HCT116 (cell line): ENCODE measurements at regions not wholly inside any gene's neighbourhood (a gene's known extent, or its start where the extent isn't known, plus 50 kb on each side); places are given as distances from the start of the nearest gene placed in this dataset.

ENCODE experiments used
- ATAC-seq: fragments of 200-7000 bp; cut with Tn5 transposase; 2 replicates; pipeline ENCODE4 v1.9.1; 2020; ENCODE audit warnings: mild to moderate bottlenecking, moderate library complexity
- BruUV-seq: library from RNA; stranded (reverse); fragments of 400-500 nt; replicated peaks from 2 replicates; lab custom pipeline; 2021; lab: Mats Ljungman, UMichigan
- CTCF ChIA-PET: fragments of 300-600 bp; sonication (Branson Sonifier 250); formaldehyde crosslinking; loops from one replicate; lab custom pipeline; 2021; ENCODE audit warnings: antibody characterized with exemption; lab: Charles Lee
- POLR2A ChIA-PET: fragments of 300-600, 350-600 bp; sonication (Branson Sonifier 250); formaldehyde crosslinking; loops from one replicate; lab custom pipeline; 2021; ENCODE audit warnings: antibody characterized with exemption; lab: Charles Lee
- RAD21 ChIA-PET, 2 experiments: fragments of 300-600 bp; sonication (Branson Sonifier 250); formaldehyde crosslinking; loops; one replicate each; lab custom pipeline; 2023; ENCODE audit warnings: low total read pairs in 2 of 2; ENCODE audit not compliant: uncharacterized antibody in 2 of 2, unreplicated experiment in 2 of 2, low non-redundant PET in 1 of 2; lab: Charles Lee
- DNase-seq: peaks from one replicate; pipeline ENCODE4 v3.0.0-alpha.2; 2010; ENCODE audit warnings: low read depth, low spot score
- H2AFZ ChIP-seq: fragments of 200-600 bp; shearing (Covaris generic), sonication (generic); 2 replicates; pipeline ENCODE4 v1.6.1; 2017; ENCODE audit warnings: low read depth, mixed run types, mixed read lengths, antibody characterized with exemption, low read length; ENCODE audit not compliant: poor library complexity, severe bottlenecking
- H3K27ac ChIP-seq: 2 replicates; pipeline ENCODE4 v1.5.1; 2012; ENCODE audit warnings: low read depth, low read length
- H3K27me3 ChIP-seq: fragments of 200-600 bp; sonication (generic); 2 replicates; pipeline ENCODE4 v1.6.1; 2016; ENCODE audit warnings: mixed run types, low read length, mixed read lengths; ENCODE audit not compliant: insufficient read depth
- H3K36me3 ChIP-seq, 2 experiments: fragments of 200-500 bp in 1 of 2; fragments of 200-600 bp in 1 of 2; sonication (Bioruptor generic) in 1 of 2; sonication (generic) in 1 of 2; 2 replicates each; pipeline versions ENCODE4 v1.5.1 to v1.6.1; 2014 to 2016; ENCODE audit warnings: low read length in 2 of 2, inconsistent platforms in 1 of 2, mixed read lengths in 1 of 2, mixed run types in 1 of 2; ENCODE audit not compliant: insufficient read depth in 2 of 2, control insufficient read depth in 1 of 2
- H3K4me1 ChIP-seq, 2 experiments: fragments of 200-600 bp in 1 of 2; sonication (generic) in 1 of 2; 2 replicates each; pipeline versions ENCODE4 v1.5.1 to v1.6.1; 2012 to 2017; ENCODE audit warnings: low read length in 2 of 2, inconsistent platforms in 1 of 2, mild to moderate bottlenecking in 1 of 2, mixed read lengths in 1 of 2, mixed run types in 1 of 2, moderate library complexity in 1 of 2; ENCODE audit not compliant: insufficient read depth in 2 of 2, control insufficient read depth in 1 of 2
- H3K4me2 ChIP-seq: fragments of 200-600 bp; sonication (generic); 2 replicates; pipeline ENCODE4 v1.6.1; 2017; ENCODE audit warnings: mixed run types, low read length, mixed read lengths
- H3K4me3 ChIP-seq, 2 experiments: fragments of 200-600 bp in 1 of 2; sonication (generic) in 1 of 2; replicated peaks in 1 of 2; 2 replicates each; pipeline ENCODE4 v1.5.1; 2011 to 2016; ENCODE audit warnings: low read length in 2 of 2, control low read depth in 1 of 2, low read depth in 1 of 2, mild to moderate bottlenecking in 1 of 2, mixed read lengths in 1 of 2, mixed run types in 1 of 2
- H3K79me2 ChIP-seq: fragments of 200-600 bp; sonication (generic); 2 replicates; pipeline ENCODE4 v1.6.1; 2017; ENCODE audit warnings: mild to moderate bottlenecking, mixed run types, low read length, moderate library complexity, mixed read lengths; ENCODE audit not compliant: insufficient read depth
- H3K9ac ChIP-seq: fragments of 200-600 bp; sonication (generic); 2 replicates; pipeline ENCODE4 v1.6.1; 2016; ENCODE audit warnings: low read length, mixed read lengths
- H3K9me2 ChIP-seq: fragments of 200-600 bp; sonication (generic), shearing (Covaris generic); 2 replicates; pipeline ENCODE4 v1.6.1; 2017; ENCODE audit warnings: mixed run types, mild to moderate bottlenecking, moderate library complexity; ENCODE audit not compliant: insufficient read depth
- H3K9me3 ChIP-seq, 2 experiments: fragments of 200-500 bp in 1 of 2; fragments of 200-600 bp in 1 of 2; sonication (Bioruptor generic) in 1 of 2; sonication (generic) in 1 of 2; 2 replicates each; pipeline ENCODE4 v1.6.1; 2014 to 2017; ENCODE audit warnings: low read length in 2 of 2, mixed read lengths in 2 of 2, inconsistent platforms in 1 of 2, low read depth in 1 of 2, mild to moderate bottlenecking in 1 of 2, mixed run types in 1 of 2, moderate library complexity in 1 of 2; ENCODE audit not compliant: control insufficient read depth in 1 of 2, insufficient read depth in 1 of 2
- H4K20me1 ChIP-seq: fragments of 200-600 bp; sonication (generic), shearing (Covaris generic); 2 replicates; pipeline ENCODE4 v1.6.1; 2017; ENCODE audit warnings: mixed run types, mild to moderate bottlenecking, moderate library complexity; ENCODE audit not compliant: insufficient read depth
- CEBPB ChIP-seq: IDR thresholded peaks from 2 replicates; pipeline ENCODE4 v1.6.1; 2012; ENCODE audit warnings: low read depth
- EGR1 ChIP-seq: IDR thresholded peaks from 2 replicates; pipeline ENCODE4 v1.6.1; 2012; ENCODE audit warnings: low read depth
- EZH2 ChIP-seq: fragments of 200-600 bp; sonication (generic); IDR thresholded peaks from 2 replicates; pipeline ENCODE4 v1.6.1; 2017; ENCODE audit warnings: antibody characterized with exemption, mixed run types
- EZH2phosphoT487 ChIP-seq: fragments of 200-600 bp; IDR thresholded peaks from 2 replicates; pipeline ENCODE4 v1.6.1; 2018; ENCODE audit warnings: antibody characterized with exemption, borderline replicate concordance
- FOSL1 ChIP-seq: IDR thresholded peaks from 2 replicates; pipeline ENCODE4 v1.6.1; 2012; ENCODE audit warnings: low read depth
- POLR2A ChIP-seq: IDR thresholded peaks from 2 replicates; pipeline ENCODE4 v1.7.0; 2011; ENCODE audit warnings: borderline replicate concordance; ENCODE audit not compliant: insufficient read depth, insufficient read length; ENCODE audit errors: extremely low read depth
- POLR2AphosphoS5 ChIP-seq: IDR thresholded peaks from 2 replicates; pipeline ENCODE4 v1.6.1; 2011; ENCODE audit warnings: mild to moderate bottlenecking, low read depth, low read length, moderate library complexity
- SIN3A ChIP-seq: IDR thresholded peaks from 2 replicates; pipeline ENCODE4 v1.6.1; 2012; ENCODE audit warnings: low read depth
- SRF ChIP-seq: IDR thresholded peaks from 2 replicates; pipeline ENCODE4 v1.6.1; 2012; ENCODE audit warnings: low read depth
- TCF7L2 ChIP-seq: IDR thresholded peaks from 2 replicates; pipeline ENCODE4 v1.7.0; 2011; ENCODE audit warnings: borderline replicate concordance, inconsistent platforms; ENCODE audit not compliant: insufficient read depth, insufficient read length; ENCODE audit errors: extremely low read depth
- YY1 ChIP-seq: IDR thresholded peaks from 2 replicates; pipeline ENCODE4 v1.6.1; 2011; ENCODE audit warnings: low read length, low read depth, moderate library complexity, mild to moderate bottlenecking; ENCODE audit not compliant: insufficient replicate concordance; ENCODE audit errors: extremely low read depth
- intact Hi-C: fragments of 100-400 bp; cut with micrococcal nuclease; formaldehyde crosslinking; loops from 2 replicates; pipeline ENCODE4 v1.10.0; 2022
- TF ChIP-seq, protein P1 (sequence below): IDR thresholded peaks from 2 replicates; pipeline ENCODE4 v1.6.1; 2012
- TF ChIP-seq, protein P2 (sequence below), 3 experiments: fragments of 200-600 bp in 1 of 3; sonication (generic) in 1 of 3; IDR thresholded peaks in 2 of 3; conservative IDR thresholded peaks in 1 of 3; 2 replicates each; pipeline ENCODE4 v1.5.1; 2012 to 2017; ENCODE audit warnings: low read depth in 2 of 3, low read length in 2 of 3, antibody characterized with exemption in 1 of 3, borderline replicate concordance in 1 of 3, control low read depth in 1 of 3, mild to moderate bottlenecking in 1 of 3, mixed read lengths in 1 of 3, mixed run types in 1 of 3, moderate library complexity in 1 of 3; ENCODE audit not compliant: insufficient read depth in 1 of 3
- TF ChIP-seq, protein P3 (sequence below): IDR thresholded peaks from 2 replicates; pipeline ENCODE4 v1.6.1; 2012; ENCODE audit warnings: low read depth

GRCh38 chr4:131499141-131499873 is 1649.8 kb upstream of the PCDH10 start:
- no peak overlapping the region for H3K27ac ChIP-seq
- no TSS peak for BruUV-seq
- no peak for DNase-seq
- no peak for TF ChIP-seq EGR1
- TF ChIP-seq, protein P1, sequence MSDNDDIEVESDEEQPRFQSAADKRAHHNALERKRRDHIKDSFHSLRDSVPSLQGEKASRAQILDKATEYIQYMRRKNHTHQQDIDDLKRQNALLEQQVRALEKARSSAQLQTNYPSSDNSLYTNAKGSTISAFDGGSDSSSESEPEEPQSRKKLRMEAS: no peak
- TF ChIP-seq SIN3A: no peak
- TF ChIP-seq FOSL1: no peak
- TF ChIP-seq EZH2phosphoT487: no peak
- no peak for TF ChIP-seq TCF7L2
- TF ChIP-seq EZH2: no peak
- no peak for TF ChIP-seq SRF
- TF ChIP-seq, protein P2, sequence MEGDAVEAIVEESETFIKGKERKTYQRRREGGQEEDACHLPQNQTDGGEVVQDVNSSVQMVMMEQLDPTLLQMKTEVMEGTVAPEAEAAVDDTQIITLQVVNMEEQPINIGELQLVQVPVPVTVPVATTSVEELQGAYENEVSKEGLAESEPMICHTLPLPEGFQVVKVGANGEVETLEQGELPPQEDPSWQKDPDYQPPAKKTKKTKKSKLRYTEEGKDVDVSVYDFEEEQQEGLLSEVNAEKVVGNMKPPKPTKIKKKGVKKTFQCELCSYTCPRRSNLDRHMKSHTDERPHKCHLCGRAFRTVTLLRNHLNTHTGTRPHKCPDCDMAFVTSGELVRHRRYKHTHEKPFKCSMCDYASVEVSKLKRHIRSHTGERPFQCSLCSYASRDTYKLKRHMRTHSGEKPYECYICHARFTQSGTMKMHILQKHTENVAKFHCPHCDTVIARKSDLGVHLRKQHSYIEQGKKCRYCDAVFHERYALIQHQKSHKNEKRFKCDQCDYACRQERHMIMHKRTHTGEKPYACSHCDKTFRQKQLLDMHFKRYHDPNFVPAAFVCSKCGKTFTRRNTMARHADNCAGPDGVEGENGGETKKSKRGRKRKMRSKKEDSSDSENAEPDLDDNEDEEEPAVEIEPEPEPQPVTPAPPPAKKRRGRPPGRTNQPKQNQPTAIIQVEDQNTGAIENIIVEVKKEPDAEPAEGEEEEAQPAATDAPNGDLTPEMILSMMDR (IDR thresholded peaks at IDR 0.05 in 2 of 3, conservative IDR thresholded peaks at IDR 0.05 in 1 of 3; ENCODE audit: borderline replicate concordance in 1 of 3, insufficient read depth in 1 of 3, low read depth in 2 of 3, low read length in 2 of 3): no peak
- no peak for TF ChIP-seq POLR2AphosphoS5
- TF ChIP-seq CEBPB: no peak
- TF ChIP-seq YY1: no peak
- TF ChIP-seq, protein P3, sequence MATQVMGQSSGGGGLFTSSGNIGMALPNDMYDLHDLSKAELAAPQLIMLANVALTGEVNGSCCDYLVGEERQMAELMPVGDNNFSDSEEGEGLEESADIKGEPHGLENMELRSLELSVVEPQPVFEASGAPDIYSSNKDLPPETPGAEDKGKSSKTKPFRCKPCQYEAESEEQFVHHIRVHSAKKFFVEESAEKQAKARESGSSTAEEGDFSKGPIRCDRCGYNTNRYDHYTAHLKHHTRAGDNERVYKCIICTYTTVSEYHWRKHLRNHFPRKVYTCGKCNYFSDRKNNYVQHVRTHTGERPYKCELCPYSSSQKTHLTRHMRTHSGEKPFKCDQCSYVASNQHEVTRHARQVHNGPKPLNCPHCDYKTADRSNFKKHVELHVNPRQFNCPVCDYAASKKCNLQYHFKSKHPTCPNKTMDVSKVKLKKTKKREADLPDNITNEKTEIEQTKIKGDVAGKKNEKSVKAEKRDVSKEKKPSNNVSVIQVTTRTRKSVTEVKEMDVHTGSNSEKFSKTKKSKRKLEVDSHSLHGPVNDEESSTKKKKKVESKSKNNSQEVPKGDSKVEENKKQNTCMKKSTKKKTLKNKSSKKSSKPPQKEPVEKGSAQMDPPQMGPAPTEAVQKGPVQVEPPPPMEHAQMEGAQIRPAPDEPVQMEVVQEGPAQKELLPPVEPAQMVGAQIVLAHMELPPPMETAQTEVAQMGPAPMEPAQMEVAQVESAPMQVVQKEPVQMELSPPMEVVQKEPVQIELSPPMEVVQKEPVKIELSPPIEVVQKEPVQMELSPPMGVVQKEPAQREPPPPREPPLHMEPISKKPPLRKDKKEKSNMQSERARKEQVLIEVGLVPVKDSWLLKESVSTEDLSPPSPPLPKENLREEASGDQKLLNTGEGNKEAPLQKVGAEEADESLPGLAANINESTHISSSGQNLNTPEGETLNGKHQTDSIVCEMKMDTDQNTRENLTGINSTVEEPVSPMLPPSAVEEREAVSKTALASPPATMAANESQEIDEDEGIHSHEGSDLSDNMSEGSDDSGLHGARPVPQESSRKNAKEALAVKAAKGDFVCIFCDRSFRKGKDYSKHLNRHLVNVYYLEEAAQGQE: no peak
- no peak for TF ChIP-seq POLR2A
- TF ChIP-seq, all 23 proteins: peak for 0
- Histone ChIP-seq H3K9ac (no peak overlapping the region), H3K4me1 (no peaks in the 10 kb centered on the region), H4K20me1 (no peaks in the 10 kb centered on the region), H3K9me3 (no peaks in the 10 kb centered on the region), H3K4me2 (no peak overlapping the region), H3K27me3 (no peaks in the 10 kb centered on the region), H3K4me3 (no peak overlapping the region), H2AFZ (no peak overlapping the region), H3K79me2 (no peaks in the 10 kb centered on the region), H3K36me3 (no peaks in the 10 kb centered on the region), H3K9me2 (no peaks in the 10 kb centered on the region; the same call in 1 of the 2 replicates)
- RAD21 ChIA-PET: no interaction called here
- CTCF ChIA-PET: no interaction called here
- ATAC-seq: no peak; the same call in 1 of the 2 replicates
- POLR2A ChIA-PET: no interaction called here
- intact Hi-C loops: no loop called here
